HuH-7 (cell line): ENCODE measurements at regions not wholly inside any gene's neighbourhood (a gene's known extent, or its start where the extent isn't known, plus 50 kb on each side); places are given as distances from the start of the nearest gene placed in this dataset.
"Not testable (repeated sequence)": the region's sequence is repeated elsewhere in the genome, so short reads cannot be mapped to it uniquely, and the experiment has no call there.

Experiments
- DNase-seq: peaks from one replicate; pipeline ENCODE4 v3.0.0; 2011; ENCODE audit warnings: low spot score

DNA sequence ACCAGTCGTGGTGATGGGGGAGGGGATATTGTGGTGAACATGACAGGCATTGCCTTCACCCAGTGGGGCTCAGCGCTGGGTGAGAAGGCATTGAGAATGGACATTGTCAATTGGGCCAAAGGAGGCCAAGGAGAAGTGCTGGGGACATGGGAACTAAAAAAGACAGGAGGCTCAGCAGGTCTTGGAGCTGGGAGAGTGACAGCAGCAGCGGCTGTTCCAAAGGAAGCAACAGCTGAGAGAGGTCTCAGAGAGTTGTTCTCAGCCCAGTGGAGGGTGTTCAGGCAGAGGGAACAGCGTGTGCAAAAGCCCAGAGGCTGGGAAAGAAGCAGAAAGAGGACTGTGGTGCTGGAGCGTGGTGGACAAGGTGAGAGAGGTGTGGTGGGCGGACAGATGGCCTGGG is 56.6 kb upstream of the ASNS start:
- not testable (repeated sequence) for DNase-seq

- peak; percentile 59 for DNase-seq
These were observed 55.9 kb upstream of the ASNS start for GRCh38 chr7:97927790-97928748.
